Caco-2 (cell line): ENCODE measurements at regions not wholly inside any gene's neighbourhood (a gene's known extent, or its start where the extent isn't known, plus 50 kb on each side); places are given as distances from the start of the nearest gene placed in this dataset.
"Not testable (repeated sequence)": the region's sequence is repeated elsewhere in the genome, so short reads cannot be mapped to it uniquely, and the experiment has no call there.

Experiments used
- BruUV-seq: library from RNA; stranded (reverse); fragments of 400-500 nt; replicated peaks from 2 replicates; lab custom pipeline; 2021; lab: Mats Ljungman, UMichigan
- CTCF ChIA-PET: fragments of 300-600 bp; sonication (Branson Sonifier 250); formaldehyde crosslinking; loops from one replicate; lab custom pipeline; 2022; ENCODE audit warnings: antibody characterized with exemption; lab: Charles Lee
- POLR2A ChIA-PET: fragments of 300-600 bp; sonication (Branson Sonifier 250); formaldehyde crosslinking; loops from one replicate; lab custom pipeline; 2022; ENCODE audit warnings: antibody characterized with exemption; lab: Charles Lee
- DNase-seq, 2 experiments: peaks; one replicate each; pipeline versions ENCODE4 v3.0.0 to v3.0.0-alpha.2; 2020 to 2022
- H3K27me3 ChIP-seq: replicated peaks from 2 replicates; pipeline ENCODE4 v1.6.0; 2011; ENCODE audit warnings: low read length; ENCODE audit not compliant: control insufficient read depth, insufficient read depth
- H3K36me3 ChIP-seq: 2 replicates; pipeline ENCODE4 v1.5.1; 2011; ENCODE audit warnings: low read length; ENCODE audit not compliant: control insufficient read depth, insufficient read depth
- H3K4me1 ChIP-seq: fragments of 250-450 bp; sonication (Bioruptor Pico); 2 replicates; pipeline ENCODE4 v1.5.1; 2020; ENCODE audit warnings: mild to moderate bottlenecking
- H3K4me3 ChIP-seq: 2 replicates; pipeline ENCODE4 v1.5.1; 2011; ENCODE audit warnings: low read depth, mild to moderate bottlenecking, control low read depth, low read length
- H3K9me3 ChIP-seq: fragments of 250-450 bp; sonication (Bioruptor Pico); 2 replicates; pipeline ENCODE4 v1.5.1; 2020; ENCODE audit warnings: mild to moderate bottlenecking, moderate library complexity
- H3K27ac Mint-ChIP-seq: one replicate; pipeline ENCODE4 v1.8.0; 2022; ENCODE audit warnings: mixed read lengths; ENCODE audit not compliant: unreplicated experiment
- H3K27me3 Mint-ChIP-seq: one replicate; pipeline ENCODE4 v1.8.0; 2022; ENCODE audit warnings: mixed read lengths; ENCODE audit not compliant: insufficient read depth, unreplicated experiment
- H3K36me3 Mint-ChIP-seq: one replicate; pipeline ENCODE4 v1.8.0; 2022; ENCODE audit warnings: mild to moderate bottlenecking, mixed read lengths; ENCODE audit not compliant: insufficient read depth, unreplicated experiment
- H3K4me1 Mint-ChIP-seq: one replicate; pipeline ENCODE4 v1.8.0; 2022; ENCODE audit warnings: low read depth, mixed read lengths; ENCODE audit not compliant: unreplicated experiment
- H3K4me3 Mint-ChIP-seq: one replicate; pipeline ENCODE4 v1.8.0; 2022; ENCODE audit warnings: mild to moderate bottlenecking, moderate library complexity, mixed read lengths; ENCODE audit not compliant: unreplicated experiment
- H3K9me3 Mint-ChIP-seq: one replicate; pipeline ENCODE4 v1.8.0; 2022; ENCODE audit warnings: mixed read lengths; ENCODE audit not compliant: unreplicated experiment
- intact Hi-C: fragments of 100-400 bp; cut with micrococcal nuclease; formaldehyde crosslinking; loops from one replicate; pipeline ENCODE4 v1.10.0; 2022; ENCODE audit not compliant: unreplicated experiment
- TF ChIP-seq, protein P1 (sequence below), 2 experiments: fragments of 200-600 bp in 1 of 2; IDR thresholded peaks; 1 replicate in 1 of 2; 2 replicates in 1 of 2; pipeline versions ENCODE4 v1.5.1 to v1.8.0; 2011 to 2022; ENCODE audit warnings: antibody characterized with exemption in 1 of 2, control low read depth in 1 of 2, inconsistent platforms in 1 of 2, low read depth in 1 of 2, low read length in 1 of 2, mild to moderate bottlenecking in 1 of 2, moderate library complexity in 1 of 2; ENCODE audit not compliant: insufficient read depth in 1 of 2, severe bottlenecking in 1 of 2, unreplicated experiment in 1 of 2

DNA sequence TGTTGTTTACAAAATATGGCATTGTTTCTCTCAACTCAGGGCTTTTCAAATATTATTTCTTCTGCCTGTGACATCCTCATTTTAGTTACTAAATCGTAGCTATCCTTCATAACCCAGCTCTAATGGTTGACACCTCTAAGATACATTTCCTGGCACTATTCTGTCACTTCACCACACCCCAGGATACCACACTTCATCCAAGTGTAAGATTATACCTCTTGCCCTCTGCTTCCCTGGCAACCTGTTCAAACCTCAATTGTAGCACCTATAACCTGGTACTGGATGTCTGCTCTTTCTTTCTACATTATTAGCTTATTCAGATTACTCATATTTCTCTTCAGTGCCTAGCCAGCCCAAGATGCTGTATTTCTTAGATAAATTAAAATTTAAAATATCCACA lies 175.7 kb upstream of the SPIN4 start:
- no TSS peak for BruUV-seq
- no peak overlapping the region for H3K27ac Mint-ChIP-seq
- DNase-seq, result no peak
- ChIA-PET POLR2A (no interaction called here), CTCF (no interaction called here)
- no peak overlapping the region for H3K4me3 ChIP-seq
- no peaks in the 10 kb centered on the region for H3K9me3 ChIP-seq
- H3K4me1 ChIP-seq, result no peaks in the 10 kb centered on the region
- H3K9me3 Mint-ChIP-seq, result no peaks in the 10 kb centered on the region
- TF ChIP-seq, protein P1, sequence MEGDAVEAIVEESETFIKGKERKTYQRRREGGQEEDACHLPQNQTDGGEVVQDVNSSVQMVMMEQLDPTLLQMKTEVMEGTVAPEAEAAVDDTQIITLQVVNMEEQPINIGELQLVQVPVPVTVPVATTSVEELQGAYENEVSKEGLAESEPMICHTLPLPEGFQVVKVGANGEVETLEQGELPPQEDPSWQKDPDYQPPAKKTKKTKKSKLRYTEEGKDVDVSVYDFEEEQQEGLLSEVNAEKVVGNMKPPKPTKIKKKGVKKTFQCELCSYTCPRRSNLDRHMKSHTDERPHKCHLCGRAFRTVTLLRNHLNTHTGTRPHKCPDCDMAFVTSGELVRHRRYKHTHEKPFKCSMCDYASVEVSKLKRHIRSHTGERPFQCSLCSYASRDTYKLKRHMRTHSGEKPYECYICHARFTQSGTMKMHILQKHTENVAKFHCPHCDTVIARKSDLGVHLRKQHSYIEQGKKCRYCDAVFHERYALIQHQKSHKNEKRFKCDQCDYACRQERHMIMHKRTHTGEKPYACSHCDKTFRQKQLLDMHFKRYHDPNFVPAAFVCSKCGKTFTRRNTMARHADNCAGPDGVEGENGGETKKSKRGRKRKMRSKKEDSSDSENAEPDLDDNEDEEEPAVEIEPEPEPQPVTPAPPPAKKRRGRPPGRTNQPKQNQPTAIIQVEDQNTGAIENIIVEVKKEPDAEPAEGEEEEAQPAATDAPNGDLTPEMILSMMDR (IDR thresholded peaks at IDR 0.05; ENCODE audit: insufficient read depth in 1 of 2, low read depth in 1 of 2, low read length in 1 of 2, severe bottlenecking in 1 of 2, unreplicated experiment in 1 of 2), result no peak
- H3K27me3 ChIP-seq, result no peaks in the 10 kb centered on the region
- H3K36me3 Mint-ChIP-seq, result no peaks in the 10 kb centered on the region
- H3K4me3 Mint-ChIP-seq, result no peak overlapping the region
- no peaks in the 10 kb centered on the region for H3K27me3 Mint-ChIP-seq
- intact Hi-C loops, result no loop called here
- no peaks in the 10 kb centered on the region for H3K4me1 Mint-ChIP-seq
- no peaks in the 10 kb centered on the region for H3K36me3 ChIP-seq

DNA sequence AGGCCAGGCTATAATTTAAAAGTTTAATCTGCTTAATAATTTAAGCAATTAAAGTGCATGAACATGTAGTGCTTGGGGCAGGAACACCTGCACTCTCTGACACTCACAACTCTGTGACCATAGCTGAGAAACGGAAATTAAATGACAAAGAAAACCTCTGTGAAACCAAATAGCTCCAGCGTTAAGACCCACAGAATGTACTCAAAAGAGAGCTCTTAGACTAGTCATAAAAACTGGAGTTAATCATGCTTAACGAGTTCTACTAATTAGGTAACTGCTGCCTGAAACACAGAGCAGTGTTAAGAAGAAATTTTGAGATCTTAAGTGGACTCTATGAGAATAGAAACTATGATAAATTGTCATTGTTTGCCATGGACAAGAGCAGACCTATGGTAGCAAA lies 174.4 kb upstream of the SPIN4 start:
- no peaks in the 10 kb centered on the region for H3K27me3 Mint-ChIP-seq
- no peak overlapping the region for H3K4me3 Mint-ChIP-seq
- DNase-seq, result no peak
- intact Hi-C loops, result no loop called here
- Histone ChIP-seq H3K4me1 (no peaks in the 10 kb centered on the region), H3K27me3 (no peaks in the 10 kb centered on the region), H3K4me3 (no peak overlapping the region), H3K9me3 (no peaks in the 10 kb centered on the region), H3K36me3 (no peaks in the 10 kb centered on the region)
- CTCF ChIA-PET, result no interaction called here
- H3K4me1 Mint-ChIP-seq, result no peaks in the 10 kb centered on the region
- H3K9me3 Mint-ChIP-seq, result no peaks in the 10 kb centered on the region
- H3K36me3 Mint-ChIP-seq, result no peaks in the 10 kb centered on the region
- TF ChIP-seq, protein P1 (IDR thresholded peaks at IDR 0.05; ENCODE audit: insufficient read depth in 1 of 2, low read depth in 1 of 2, low read length in 1 of 2, severe bottlenecking in 1 of 2, unreplicated experiment in 1 of 2), result no peak
- BruUV-seq, result no TSS peak
- no peak overlapping the region for H3K27ac Mint-ChIP-seq
- POLR2A ChIA-PET, result no interaction called here

DNA sequence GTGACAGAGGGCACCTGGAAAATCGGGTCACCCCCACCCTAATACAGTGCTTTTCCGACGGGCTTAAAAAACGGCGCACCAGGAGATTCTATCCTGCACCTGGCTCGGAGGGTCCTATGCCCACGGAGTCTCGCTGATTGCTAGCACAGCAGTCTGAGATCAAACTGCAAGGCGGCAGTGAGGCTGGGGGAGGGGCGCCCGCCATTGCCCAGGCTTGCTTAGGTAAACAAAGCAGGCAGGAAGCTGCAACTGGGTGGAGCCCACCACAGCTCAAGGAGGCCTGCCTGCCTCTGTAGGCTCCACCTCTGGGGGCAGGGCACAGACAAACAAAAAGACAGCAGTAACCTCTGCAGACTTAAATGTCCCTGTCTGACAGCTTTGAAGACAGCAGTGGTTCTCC lies 168.2 kb upstream of the SPIN4 start:
- H3K36me3 ChIP-seq, H3K27ac Mint-ChIP-seq, H3K4me1 ChIP-seq, H3K9me3 Mint-ChIP-seq, H3K36me3 Mint-ChIP-seq, intact Hi-C loops, CTCF ChIA-PET, H3K27me3 Mint-ChIP-seq, DNase-seq, H3K4me1 Mint-ChIP-seq, H3K27me3 ChIP-seq, H3K4me3 Mint-ChIP-seq, H3K9me3 ChIP-seq, POLR2A ChIA-PET, BruUV-seq: not testable (repeated sequence)
- H3K4me3 ChIP-seq, result peak overlapping the region; percentile 10; the same call in 1 of the 2 replicates

DNA sequence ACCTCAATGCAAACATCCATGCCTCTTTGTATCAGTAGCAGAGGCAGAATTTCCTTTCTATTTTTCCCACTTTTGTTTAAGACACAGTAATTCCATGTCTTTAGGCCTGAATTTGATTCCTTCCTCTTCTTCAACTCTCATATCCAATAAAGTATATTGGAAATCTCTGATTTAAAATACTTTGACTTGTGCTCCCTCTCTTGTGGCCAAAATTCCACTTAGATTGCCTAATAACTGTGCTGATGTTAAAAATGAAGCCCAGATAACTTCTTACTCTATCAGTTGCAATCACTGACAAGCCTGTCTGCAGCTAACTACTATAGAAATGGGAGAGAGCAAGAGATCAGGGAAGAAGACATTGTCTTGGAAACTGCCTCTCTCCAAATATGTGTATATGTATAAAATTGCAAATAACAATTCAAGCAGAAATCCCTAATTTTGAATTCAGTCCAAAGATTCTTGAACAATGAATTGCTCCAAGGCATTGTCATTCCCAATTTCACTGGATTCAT lies 163.5 kb upstream of the SPIN4 start:
- ChIA-PET CTCF (no interaction called here), POLR2A (no interaction called here)
- TF ChIP-seq, protein P1 (IDR thresholded peaks at IDR 0.05; ENCODE audit: insufficient read depth in 1 of 2, low read depth in 1 of 2, low read length in 1 of 2, severe bottlenecking in 1 of 2, unreplicated experiment in 1 of 2), result no peak
- Mint-ChIP-seq H3K4me1 (no peaks in the 10 kb centered on the region), H3K36me3 (no peaks in the 10 kb centered on the region), H3K9me3 (no peaks in the 10 kb centered on the region), H3K27me3 (no peaks in the 10 kb centered on the region), H3K27ac (no peak overlapping the region), H3K4me3 (no peak overlapping the region)
- Histone ChIP-seq H3K27me3 (no peaks in the 10 kb centered on the region), H3K9me3 (no peaks in the 10 kb centered on the region), H3K4me3 (no peak overlapping the region), H3K36me3 (no peaks in the 10 kb centered on the region), H3K4me1 (no peaks in the 10 kb centered on the region)
- DNase-seq, result no peak
- intact Hi-C loops, result no loop called here
- no TSS peak for BruUV-seq
